ENCODE measurements at regions not wholly inside any gene's neighbourhood (a gene's known extent, or its start where the extent isn't known, plus 50 kb on each side); places are given as distances from the start of the nearest gene placed in this dataset.

- TF ChIP-seq, protein P1, sequence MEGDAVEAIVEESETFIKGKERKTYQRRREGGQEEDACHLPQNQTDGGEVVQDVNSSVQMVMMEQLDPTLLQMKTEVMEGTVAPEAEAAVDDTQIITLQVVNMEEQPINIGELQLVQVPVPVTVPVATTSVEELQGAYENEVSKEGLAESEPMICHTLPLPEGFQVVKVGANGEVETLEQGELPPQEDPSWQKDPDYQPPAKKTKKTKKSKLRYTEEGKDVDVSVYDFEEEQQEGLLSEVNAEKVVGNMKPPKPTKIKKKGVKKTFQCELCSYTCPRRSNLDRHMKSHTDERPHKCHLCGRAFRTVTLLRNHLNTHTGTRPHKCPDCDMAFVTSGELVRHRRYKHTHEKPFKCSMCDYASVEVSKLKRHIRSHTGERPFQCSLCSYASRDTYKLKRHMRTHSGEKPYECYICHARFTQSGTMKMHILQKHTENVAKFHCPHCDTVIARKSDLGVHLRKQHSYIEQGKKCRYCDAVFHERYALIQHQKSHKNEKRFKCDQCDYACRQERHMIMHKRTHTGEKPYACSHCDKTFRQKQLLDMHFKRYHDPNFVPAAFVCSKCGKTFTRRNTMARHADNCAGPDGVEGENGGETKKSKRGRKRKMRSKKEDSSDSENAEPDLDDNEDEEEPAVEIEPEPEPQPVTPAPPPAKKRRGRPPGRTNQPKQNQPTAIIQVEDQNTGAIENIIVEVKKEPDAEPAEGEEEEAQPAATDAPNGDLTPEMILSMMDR (IDR thresholded peaks at IDR 0.05; ENCODE audit: low read length): no peak
- TF ChIP-seq EZH2 (optimal IDR thresholded peaks at IDR 0.05; ENCODE audit: low read depth, low read length): no peak
Observed at GRCh38 chr12:92062539-92063493, 82.8 kb downstream of the BTG1 start.
